ENCODE measurements at regions not wholly inside any gene's neighbourhood (a gene's known extent, or its start where the extent isn't known, plus 50 kb on each side); places are given as distances from the start of the nearest gene placed in this dataset.

- TF ChIP-seq CTCF (conservative IDR thresholded peaks at IDR 0.05) = no peak
- no peak for TF ChIP-seq ZFX (IDR thresholded peaks at IDR 0.05)
These were observed 204.2 kb downstream of the BMP7 start for GRCh38 chr20:57062241-57062640.
